ENCODE measurements at regions not wholly inside any gene's neighbourhood (a gene's known extent, or its start where the extent isn't known, plus 50 kb on each side); places are given as distances from the start of the nearest gene placed in this dataset.

DNA sequence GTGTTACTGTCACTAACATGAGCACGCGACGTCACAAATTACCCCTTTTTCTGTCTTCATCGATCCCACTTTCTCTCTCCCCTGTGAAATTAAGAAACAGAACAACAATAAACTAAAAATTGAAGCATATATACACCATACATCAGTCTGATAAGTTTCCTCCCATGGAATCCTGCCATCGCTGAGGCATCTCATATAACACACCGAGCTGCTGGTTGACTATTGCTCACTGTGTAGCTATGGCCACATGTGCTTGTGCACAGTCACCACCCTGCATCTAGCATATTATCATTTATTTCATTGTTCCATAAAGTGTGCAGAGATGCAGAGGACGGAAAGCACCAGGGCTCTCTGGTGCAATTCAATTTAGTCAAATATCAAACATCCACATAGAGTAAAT, 777.9 kb upstream of the ARRDC4 start:
- no peak overlapping the region for H3K27ac Mint-ChIP-seq
- no peaks in the 10 kb centered on the region for H3K36me3 Mint-ChIP-seq
- H3K9me3 Mint-ChIP-seq, result peaks cover 5% of the 10 kb centered on the region
- no peaks in the 10 kb centered on the region for H3K27me3 Mint-ChIP-seq
- H3K4me3 Mint-ChIP-seq, result no peak overlapping the region
- ATAC-seq, result no peak
- H3K4me1 Mint-ChIP-seq, result no peaks in the 10 kb centered on the region

DNA sequence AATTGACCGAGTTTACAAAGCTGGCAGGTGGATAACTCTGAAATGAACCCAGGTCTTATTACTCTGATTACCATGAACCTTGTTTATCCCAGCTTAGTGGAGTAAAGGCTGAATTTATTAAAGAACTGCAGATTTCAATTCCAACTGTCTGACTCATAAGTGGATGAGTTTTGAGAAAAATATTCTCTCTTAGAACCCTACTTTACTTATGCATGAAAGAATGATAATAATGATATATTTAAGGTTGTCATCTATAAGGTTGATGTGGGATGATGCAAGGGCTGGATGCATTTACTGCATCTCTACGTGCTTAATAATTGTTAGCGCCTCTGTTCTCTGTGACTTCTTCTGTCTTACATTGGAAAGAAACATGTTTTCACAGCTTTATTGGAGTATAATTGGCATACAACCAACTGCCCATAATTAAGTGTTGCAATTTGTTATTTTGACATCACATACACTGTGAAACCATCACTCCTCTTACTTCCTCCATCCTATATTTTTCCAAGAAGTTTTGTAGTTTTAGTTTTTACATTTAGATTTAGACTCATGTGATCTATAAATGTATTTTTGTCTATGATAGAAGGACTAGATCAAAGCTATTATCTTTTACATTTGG, 771.2 kb upstream of the ARRDC4 start:
- Mint-ChIP-seq H3K9me3 (peaks cover 6% of the 10 kb centered on the region), H3K36me3 (no peaks in the 10 kb centered on the region), H3K4me3 (no peak overlapping the region), H3K27ac (no peak overlapping the region), H3K27me3 (no peaks in the 10 kb centered on the region), H3K4me1 (no peaks in the 10 kb centered on the region)
- no peak for ATAC-seq

DNA sequence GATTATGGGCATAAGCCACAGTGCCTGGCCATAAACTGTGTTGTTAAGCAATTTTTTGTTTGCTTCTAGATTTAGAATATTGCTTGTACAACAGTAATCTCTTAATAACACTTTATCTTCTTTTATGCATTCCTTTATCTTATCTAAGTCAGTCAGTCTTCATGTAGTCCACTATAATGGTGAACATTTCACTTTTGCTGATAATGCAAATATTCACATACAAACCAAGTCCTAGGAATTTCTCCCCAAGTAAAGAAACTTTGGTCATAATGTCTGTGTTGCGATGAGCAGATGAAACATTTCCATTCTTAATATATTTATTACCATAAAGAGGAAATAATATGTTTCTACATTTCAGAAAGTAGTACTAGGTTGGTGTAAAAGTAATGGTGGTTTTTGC, 765.8 kb upstream of the ARRDC4 start:
- no peak for ATAC-seq
- Mint-ChIP-seq H3K27me3 (no peaks in the 10 kb centered on the region), H3K27ac (no peak overlapping the region), H3K4me1 (no peaks in the 10 kb centered on the region), H3K36me3 (no peaks in the 10 kb centered on the region), H3K9me3 (peaks cover 3% of the 10 kb centered on the region), H3K4me3 (no peak overlapping the region)

DNA sequence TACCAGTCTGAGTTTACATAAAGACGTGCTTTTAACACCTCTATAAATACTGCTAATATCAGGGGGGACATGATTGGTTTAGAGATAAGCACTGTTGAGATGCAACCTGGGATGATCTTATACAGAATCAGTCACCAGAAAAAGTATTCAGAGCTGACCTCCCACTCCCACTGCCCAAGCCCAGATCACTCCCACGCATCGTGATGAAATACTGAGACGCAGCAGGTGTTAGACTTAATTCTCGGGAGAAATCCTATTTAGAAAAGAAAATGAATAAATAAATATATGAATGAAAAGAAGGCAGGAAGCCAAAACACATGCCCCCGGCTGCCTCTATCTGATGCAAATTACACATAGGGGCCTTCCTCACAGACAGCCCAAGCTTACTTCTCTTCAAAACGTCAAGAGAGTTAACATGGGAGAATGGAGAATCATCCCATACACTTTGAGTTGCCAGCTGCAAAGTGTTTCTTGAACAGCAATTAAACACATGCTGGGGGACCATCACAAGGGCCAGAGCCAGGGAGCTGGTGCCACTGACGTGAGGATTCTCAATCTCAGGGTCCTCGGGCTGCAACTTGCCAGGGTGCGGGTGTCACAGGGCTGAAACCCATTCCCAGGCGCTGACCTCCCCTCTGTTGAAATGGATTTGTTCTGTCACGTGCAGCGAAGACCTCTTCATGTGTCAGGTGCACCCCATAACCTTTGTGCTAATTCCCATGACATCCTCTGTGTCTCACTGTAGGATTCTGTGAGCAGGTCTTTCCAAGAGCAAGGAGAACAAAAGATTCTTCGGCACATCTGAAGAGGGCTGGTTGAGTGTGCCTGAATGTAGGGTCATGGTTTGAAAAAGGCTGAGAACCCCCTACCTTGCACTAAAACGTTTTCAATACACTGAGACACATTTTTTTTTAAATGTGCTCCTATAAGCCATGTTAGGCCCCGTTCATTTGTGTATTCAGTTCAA, 764.2 kb upstream of the ARRDC4 start:
- H3K27me3 Mint-ChIP-seq, result no peaks in the 10 kb centered on the region
- H3K36me3 Mint-ChIP-seq, result no peaks in the 10 kb centered on the region
- H3K4me3 Mint-ChIP-seq, result no peak overlapping the region
- no peak for ATAC-seq
- H3K27ac Mint-ChIP-seq, result no peak overlapping the region
- H3K9me3 Mint-ChIP-seq, result peaks cover 3% of the 10 kb centered on the region
- no peaks in the 10 kb centered on the region for H3K4me1 Mint-ChIP-seq

DNA sequence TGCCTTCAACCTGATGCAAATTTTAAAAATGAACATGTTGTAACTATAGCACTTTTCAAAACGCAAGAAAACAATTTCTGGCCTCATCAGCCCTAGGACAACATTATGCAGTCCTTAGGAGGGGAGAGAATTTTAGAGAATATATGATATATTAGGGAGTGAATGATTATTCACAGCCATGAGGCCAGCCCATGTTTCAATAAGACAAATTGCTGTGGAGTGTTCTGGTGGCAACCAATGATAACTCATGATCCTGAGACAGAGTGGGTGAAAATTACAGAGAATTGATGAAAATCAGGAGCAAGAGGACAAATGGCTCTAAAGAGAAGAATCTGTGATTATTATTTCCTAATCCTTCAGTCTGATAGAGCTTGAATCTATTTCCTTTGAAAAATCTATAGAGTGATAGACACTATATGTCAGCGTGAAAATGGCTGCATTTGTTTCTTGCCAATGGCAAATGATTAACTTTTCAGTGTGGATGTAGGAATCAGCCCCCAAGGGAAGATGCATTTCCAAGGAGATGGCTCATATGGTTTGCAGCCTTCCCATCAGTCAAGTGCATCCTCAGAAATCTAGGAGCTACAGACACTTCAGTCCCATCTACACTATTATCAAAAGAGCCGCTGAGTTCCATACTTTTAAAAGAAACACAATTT, 761.0 kb upstream of the ARRDC4 start:
- no peaks in the 10 kb centered on the region for H3K4me1 Mint-ChIP-seq
- peaks cover 3% of the 10 kb centered on the region for H3K9me3 Mint-ChIP-seq
- H3K27me3 Mint-ChIP-seq, result no peaks in the 10 kb centered on the region
- H3K27ac Mint-ChIP-seq, result no peak overlapping the region
- H3K36me3 Mint-ChIP-seq, result no peaks in the 10 kb centered on the region
- ATAC-seq, result no peak
- no peak overlapping the region for H3K4me3 Mint-ChIP-seq

DNA sequence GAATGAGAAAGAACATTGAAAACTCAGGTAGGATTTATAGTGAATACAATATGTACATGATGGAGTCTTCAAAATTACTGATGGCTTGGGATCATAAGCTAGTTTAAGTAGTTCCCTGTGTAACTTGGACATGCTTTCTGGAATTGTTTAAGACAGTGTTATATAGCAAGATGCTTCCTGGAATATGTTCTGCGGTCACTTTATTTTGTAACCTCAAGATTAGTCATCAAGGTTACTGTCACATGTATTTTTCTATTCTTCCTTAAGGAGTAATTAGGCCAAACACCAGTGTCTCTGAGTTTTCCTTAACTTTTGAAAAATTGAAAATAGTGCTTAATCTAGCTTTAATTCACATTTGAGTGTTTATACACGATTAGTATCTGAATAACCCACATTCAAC, 760.3 kb upstream of the ARRDC4 start:
- H3K27me3 Mint-ChIP-seq, result no peaks in the 10 kb centered on the region
- ATAC-seq, result no peak
- no peaks in the 10 kb centered on the region for H3K4me1 Mint-ChIP-seq
- H3K4me3 Mint-ChIP-seq, result no peak overlapping the region
- peaks cover 3% of the 10 kb centered on the region for H3K9me3 Mint-ChIP-seq
- H3K27ac Mint-ChIP-seq, result no peak overlapping the region
- H3K36me3 Mint-ChIP-seq, result no peaks in the 10 kb centered on the region

DNA sequence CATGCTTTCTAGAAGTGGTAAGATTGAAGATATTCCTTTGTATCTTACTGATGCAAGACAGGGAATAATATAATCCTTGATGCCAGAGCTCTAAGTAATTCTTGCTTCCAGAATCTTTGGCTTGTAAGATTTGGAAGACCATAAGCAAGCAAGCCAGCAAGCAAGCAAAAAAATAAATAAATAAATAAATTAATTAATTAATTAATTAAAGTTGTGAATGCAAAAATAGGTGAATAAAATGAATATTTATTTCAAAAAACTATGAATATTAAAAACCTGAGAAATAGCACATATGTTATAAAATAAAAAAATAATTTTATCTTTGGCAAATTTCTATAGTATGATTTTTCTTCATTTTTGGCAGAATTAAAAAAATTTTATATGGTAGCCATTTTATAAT, 750.2 kb upstream of the ARRDC4 start:
- ATAC-seq, result no peak
- H3K4me3 Mint-ChIP-seq, result no peak overlapping the region
- H3K27ac Mint-ChIP-seq, result no peak overlapping the region
- no peaks in the 10 kb centered on the region for H3K27me3 Mint-ChIP-seq
- no peaks in the 10 kb centered on the region for H3K4me1 Mint-ChIP-seq
- H3K9me3 Mint-ChIP-seq, result no peaks in the 10 kb centered on the region
- H3K36me3 Mint-ChIP-seq, result no peaks in the 10 kb centered on the region

DNA sequence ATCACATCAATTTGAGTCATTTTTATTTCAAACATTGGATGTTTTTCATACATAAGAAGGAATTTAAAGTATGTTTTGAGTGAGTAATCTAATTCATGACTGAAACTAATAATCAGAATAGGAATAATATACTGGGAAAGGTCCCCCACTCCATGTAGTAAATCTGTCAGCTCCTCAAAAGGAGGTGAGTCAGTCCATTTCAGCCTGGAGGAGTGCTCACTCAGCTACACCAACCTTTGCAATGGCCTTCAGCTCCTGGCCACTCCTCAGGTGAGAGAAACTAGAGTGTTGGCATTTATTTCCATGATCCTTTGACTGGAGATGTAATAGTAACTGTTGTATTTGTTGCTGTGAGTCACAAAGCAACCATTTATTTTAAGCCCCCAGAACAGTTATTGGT, 744.9 kb upstream of the ARRDC4 start:
- ATAC-seq, result no peak
- Mint-ChIP-seq H3K9me3 (no peaks in the 10 kb centered on the region), H3K27ac (no peak overlapping the region), H3K36me3 (no peaks in the 10 kb centered on the region), H3K4me1 (no peaks in the 10 kb centered on the region), H3K27me3 (no peaks in the 10 kb centered on the region), H3K4me3 (no peak overlapping the region)

DNA sequence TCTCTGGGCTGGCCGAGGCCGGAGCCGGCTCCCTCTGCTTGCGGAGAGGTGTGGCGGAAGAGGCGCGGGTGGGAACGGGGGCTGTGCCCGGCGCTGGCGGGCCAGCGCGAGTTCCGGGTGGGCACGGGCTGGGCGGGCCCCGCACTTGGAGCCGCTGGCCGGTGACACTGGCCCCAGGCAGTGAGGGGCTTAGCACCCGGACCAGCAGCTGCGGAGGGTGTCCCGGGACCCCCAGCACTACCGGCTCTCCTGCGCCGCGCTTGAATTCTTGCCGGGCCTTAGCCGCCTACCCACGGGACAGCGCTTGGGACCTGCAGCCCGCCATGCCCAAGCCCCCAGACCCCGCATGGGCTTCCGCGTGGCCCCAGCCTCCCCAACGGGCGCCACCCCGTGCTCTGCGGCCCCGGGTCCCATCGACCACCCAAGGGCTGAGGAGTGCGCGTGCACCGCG, 736.3 kb upstream of the ARRDC4 start:
- no peaks in the 10 kb centered on the region for H3K36me3 Mint-ChIP-seq
- no peaks in the 10 kb centered on the region for H3K9me3 Mint-ChIP-seq
- no peak overlapping the region for H3K4me3 Mint-ChIP-seq
- H3K4me1 Mint-ChIP-seq, result no peaks in the 10 kb centered on the region
- peak; percentile 56 for ATAC-seq
- H3K27me3 Mint-ChIP-seq, result no peaks in the 10 kb centered on the region
- H3K27ac Mint-ChIP-seq, result no peak overlapping the region

DNA sequence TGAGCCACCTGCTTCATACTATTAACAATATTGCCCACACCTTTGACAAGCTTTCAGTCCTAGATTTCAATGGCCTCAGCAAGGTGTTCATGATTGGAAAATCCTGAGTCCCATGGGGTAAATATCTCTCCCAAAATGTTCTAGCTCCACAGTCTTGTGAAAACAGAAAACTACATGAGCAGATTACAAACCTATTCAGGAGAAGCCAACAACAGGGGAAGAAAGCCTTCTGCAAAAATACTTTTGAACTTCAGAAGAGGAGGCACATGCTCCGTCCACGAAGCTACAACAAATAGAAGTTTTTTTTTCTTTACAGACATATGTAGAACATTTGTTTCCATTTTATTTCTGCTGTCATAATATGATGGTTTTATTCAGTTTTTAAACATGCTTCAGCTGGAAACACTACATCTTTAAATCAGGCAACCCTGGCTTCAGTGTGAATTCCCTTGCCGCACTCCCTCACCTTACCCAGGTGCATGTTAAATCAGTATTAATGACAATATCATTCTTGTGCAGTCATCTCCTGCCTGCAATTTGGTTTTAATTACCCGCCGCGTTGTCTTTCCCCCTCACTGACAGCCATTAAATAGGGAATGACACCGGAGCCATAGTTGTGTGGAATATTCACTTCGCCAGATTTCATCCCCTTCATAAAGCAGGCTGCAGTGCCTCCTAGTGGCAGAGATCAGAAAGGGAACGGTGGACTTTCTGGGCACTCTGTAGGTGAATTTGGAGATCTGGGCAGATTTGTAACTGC, 725.5 kb upstream of the ARRDC4 start:
- no peak overlapping the region for H3K4me3 Mint-ChIP-seq
- H3K27me3 Mint-ChIP-seq, result no peaks in the 10 kb centered on the region
- H3K36me3 Mint-ChIP-seq, result no peaks in the 10 kb centered on the region
- no peak overlapping the region for H3K27ac Mint-ChIP-seq
- ATAC-seq, result no peak
- H3K4me1 Mint-ChIP-seq, result no peaks in the 10 kb centered on the region
- H3K9me3 Mint-ChIP-seq, result peaks cover 3% of the 10 kb centered on the region

DNA sequence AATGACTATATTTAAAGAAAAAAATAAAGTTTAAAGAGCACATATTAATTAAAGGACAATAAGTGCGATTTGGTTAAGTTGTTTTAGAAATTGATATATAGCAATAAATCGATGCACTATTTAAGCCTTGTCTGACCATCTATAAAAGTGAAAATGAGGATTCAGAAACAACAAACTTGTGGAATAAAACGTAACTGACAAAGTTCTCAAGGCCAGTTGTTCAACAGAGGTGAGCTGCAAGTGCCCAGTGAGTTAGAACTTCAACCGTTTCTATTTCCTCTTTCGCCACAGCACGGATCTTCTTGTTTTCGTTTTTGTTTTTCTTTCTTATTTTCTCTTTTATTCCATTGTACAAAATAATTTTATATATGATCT, 724.9 kb upstream of the ARRDC4 start:
- Mint-ChIP-seq H3K9me3 (peaks cover 3% of the 10 kb centered on the region), H3K36me3 (no peaks in the 10 kb centered on the region), H3K4me3 (no peak overlapping the region), H3K4me1 (no peaks in the 10 kb centered on the region), H3K27me3 (no peaks in the 10 kb centered on the region), H3K27ac (no peak overlapping the region)
- ATAC-seq, result no peak

DNA sequence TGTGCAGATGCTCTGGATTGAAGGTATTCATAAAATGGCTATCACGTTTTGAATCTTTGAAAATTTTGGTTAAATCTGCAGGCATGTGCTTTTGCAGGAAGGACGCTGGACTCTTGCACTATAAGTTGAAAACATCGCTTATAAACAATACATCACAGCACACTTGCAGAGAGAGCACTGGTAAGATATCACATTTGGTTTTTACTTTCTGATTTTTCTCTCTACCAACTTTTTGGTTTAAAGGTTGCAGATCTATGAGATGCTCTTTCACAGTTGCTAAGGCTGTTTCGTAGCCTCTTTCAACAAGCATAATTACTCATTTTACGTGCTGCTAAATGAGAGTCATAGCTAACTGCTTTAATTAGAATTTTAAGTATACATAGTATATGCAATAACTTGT, 724.4 kb upstream of the ARRDC4 start:
- no peaks in the 10 kb centered on the region for H3K27me3 Mint-ChIP-seq
- ATAC-seq, result no peak
- no peaks in the 10 kb centered on the region for H3K36me3 Mint-ChIP-seq
- H3K4me1 Mint-ChIP-seq, result no peaks in the 10 kb centered on the region
- no peak overlapping the region for H3K27ac Mint-ChIP-seq
- H3K9me3 Mint-ChIP-seq, result peaks cover 3% of the 10 kb centered on the region
- H3K4me3 Mint-ChIP-seq, result no peak overlapping the region

DNA sequence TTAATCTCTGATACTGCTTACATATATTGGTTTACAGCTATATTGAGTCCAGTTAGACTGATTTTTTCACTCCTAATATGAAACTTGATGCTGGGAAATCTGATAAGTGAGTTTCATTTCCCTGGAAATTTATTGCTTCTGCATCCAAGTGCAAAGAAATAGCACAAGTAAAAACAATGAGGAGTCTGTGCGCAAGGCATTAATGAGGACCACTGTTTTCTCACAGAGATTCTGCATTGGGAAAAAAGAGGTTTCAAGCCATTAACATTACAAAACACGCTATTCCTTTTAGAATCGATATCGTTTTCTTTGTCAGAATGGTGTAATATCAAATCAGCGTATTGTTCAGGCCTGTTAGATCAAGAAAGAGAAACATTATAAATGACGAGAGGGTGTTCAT, 723.3 kb upstream of the ARRDC4 start:
- H3K27me3 Mint-ChIP-seq, result no peaks in the 10 kb centered on the region
- no peaks in the 10 kb centered on the region for H3K36me3 Mint-ChIP-seq
- no peak overlapping the region for H3K27ac Mint-ChIP-seq
- no peaks in the 10 kb centered on the region for H3K4me1 Mint-ChIP-seq
- H3K4me3 Mint-ChIP-seq, result no peak overlapping the region
- no peak for ATAC-seq
- peaks cover 3% of the 10 kb centered on the region for H3K9me3 Mint-ChIP-seq

DNA sequence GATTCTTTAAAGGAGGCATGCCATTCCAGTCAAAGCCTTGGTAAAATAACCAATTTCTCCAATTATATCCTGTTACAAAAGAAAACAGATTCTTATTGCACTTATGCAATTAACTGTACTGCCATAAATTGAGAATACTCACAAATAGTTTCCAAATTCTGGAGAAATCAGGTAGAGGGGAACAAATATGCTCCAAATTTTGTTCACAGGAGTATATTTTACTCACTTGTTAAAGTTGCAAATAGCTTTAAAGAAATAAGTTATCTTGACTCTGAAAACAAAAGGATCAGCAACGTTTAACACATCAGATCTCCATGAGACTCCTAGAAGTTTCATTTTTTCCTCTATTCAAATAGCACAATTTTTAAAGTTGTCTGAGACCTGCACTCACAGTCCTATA, 712.1 kb upstream of the ARRDC4 start:
- Mint-ChIP-seq H3K4me3 (no peak overlapping the region), H3K36me3 (no peaks in the 10 kb centered on the region), H3K4me1 (no peaks in the 10 kb centered on the region), H3K9me3 (peaks cover 6% of the 10 kb centered on the region), H3K27ac (no peak overlapping the region), H3K27me3 (no peaks in the 10 kb centered on the region)
- no peak for ATAC-seq

DNA sequence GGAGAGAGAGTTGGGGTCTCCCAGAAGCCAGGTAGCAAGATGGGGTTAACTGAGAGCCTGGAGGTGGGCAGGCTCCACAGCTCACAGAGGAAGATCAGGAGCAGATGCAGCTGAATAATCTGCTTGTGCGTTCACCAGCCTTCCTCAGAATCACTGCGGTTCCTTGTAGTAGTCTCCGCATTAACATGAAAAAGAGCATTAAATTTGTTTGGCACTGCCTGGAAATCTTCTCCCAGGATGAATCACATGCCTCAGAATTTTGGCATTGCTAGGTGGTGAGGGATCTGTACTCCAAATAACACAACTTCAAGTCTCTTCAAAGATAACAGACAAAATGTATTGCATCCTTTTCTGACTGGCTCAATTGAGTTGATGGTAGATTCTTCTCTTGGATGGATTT, 700.6 kb upstream of the ARRDC4 start:
- no peaks in the 10 kb centered on the region for H3K36me3 Mint-ChIP-seq
- no peak overlapping the region for H3K27ac Mint-ChIP-seq
- ATAC-seq, result no peak
- no peaks in the 10 kb centered on the region for H3K27me3 Mint-ChIP-seq
- H3K4me1 Mint-ChIP-seq, result no peaks in the 10 kb centered on the region
- H3K9me3 Mint-ChIP-seq, result peaks cover 12% of the 10 kb centered on the region
- H3K4me3 Mint-ChIP-seq, result no peak overlapping the region

Data from stimulated activated memory B cell treated with anti-CD40 and anti-IgM and Interleukin-4, amounts not matched to agents 10 μg/mL and 1 μg/mL and 100 μg/mL, for 72 hours (primary cell).